DMS53 (cell line): ENCODE measurements at regions not wholly inside any gene's neighbourhood (a gene's known extent, or its start where the extent isn't known, plus 50 kb on each side); places are given as distances from the start of the nearest gene placed in this dataset.
"Not testable (repeated sequence)": the region's sequence is repeated elsewhere in the genome, so short reads cannot be mapped to it uniquely, and the experiment has no call there.

Source experiments
- DNase-seq: peaks from one replicate; lab custom pipeline; 2025; lab: John Stamatoyannopoulos, UW

- DNase-seq, result peak; percentile 35
Observed at GRCh38 chr4:116020141-116020722, 906.8 kb upstream of the NDST4 start.

GRCh38 chr4:116018831-116019230, 905.4 kb upstream of the NDST4 start:
- DNase-seq, result peak; percentile 11

- peak; percentile 85 for DNase-seq
Observed at GRCh38 chr4:116016201-116016600, 902.8 kb upstream of the NDST4 start.

GRCh38 chr4:116015549-116015948, 902.1 kb upstream of the NDST4 start:
- DNase-seq, result no peak

GRCh38 chr4:116015062-116015461, 901.6 kb upstream of the NDST4 start:
- DNase-seq, result peak; percentile 30

- DNase-seq, result no peak
Observed at GRCh38 chr4:116010923-116011322, 897.5 kb upstream of the NDST4 start.

GRCh38 chr4:116005806-116006088, 892.3 kb upstream of the NDST4 start:
- no peak for DNase-seq

GRCh38 chr4:116005037-116005805, 891.8 kb upstream of the NDST4 start:
- DNase-seq, result no peak

GRCh38 chr4:116001291-116001690, 887.9 kb upstream of the NDST4 start:
- DNase-seq, result no peak

- no peak for DNase-seq
Observed at GRCh38 chr4:115986573-115986972, 873.2 kb upstream of the NDST4 start.

GRCh38 chr4:115975421-115976001, 862.1 kb upstream of the NDST4 start:
- not testable (repeated sequence) for DNase-seq

GRCh38 chr4:115973768-115974167, 860.3 kb upstream of the NDST4 start:
- no peak for DNase-seq

GRCh38 chr4:115972967-115973366, 859.5 kb upstream of the NDST4 start:
- no peak for DNase-seq

- no peak for DNase-seq
Observed at GRCh38 chr4:115970859-115971258, 857.4 kb upstream of the NDST4 start.

- DNase-seq, result no peak
Observed at GRCh38 chr4:115969756-115970155, 856.3 kb upstream of the NDST4 start.

GRCh38 chr4:115965588-115965987, 852.2 kb upstream of the NDST4 start:
- no peak for DNase-seq

GRCh38 chr4:115956054-115956796, 842.8 kb upstream of the NDST4 start:
- not testable (repeated sequence) for DNase-seq

GRCh38 chr4:115950806-115951205, 837.4 kb upstream of the NDST4 start:
- no peak for DNase-seq

- DNase-seq, result not testable (repeated sequence)
Observed at GRCh38 chr4:115949974-115950743, 836.7 kb upstream of the NDST4 start.

- DNase-seq, result peak; percentile 48
Observed at GRCh38 chr4:115945026-115945425, 831.6 kb upstream of the NDST4 start.

GRCh38 chr4:115944146-115944905, 830.9 kb upstream of the NDST4 start:
- DNase-seq, result no peak
